COLO668 (cell line): ENCODE measurements at regions not wholly inside any gene's neighbourhood (a gene's known extent, or its start where the extent isn't known, plus 50 kb on each side); places are given as distances from the start of the nearest gene placed in this dataset.
"Not testable (repeated sequence)": the region's sequence is repeated elsewhere in the genome, so short reads cannot be mapped to it uniquely, and the experiment has no call there.

Source experiments
- DNase-seq: peaks from one replicate; lab custom pipeline; 2025; ENCODE audit not compliant: unreplicated experiment; lab: John Stamatoyannopoulos, UW

DNA sequence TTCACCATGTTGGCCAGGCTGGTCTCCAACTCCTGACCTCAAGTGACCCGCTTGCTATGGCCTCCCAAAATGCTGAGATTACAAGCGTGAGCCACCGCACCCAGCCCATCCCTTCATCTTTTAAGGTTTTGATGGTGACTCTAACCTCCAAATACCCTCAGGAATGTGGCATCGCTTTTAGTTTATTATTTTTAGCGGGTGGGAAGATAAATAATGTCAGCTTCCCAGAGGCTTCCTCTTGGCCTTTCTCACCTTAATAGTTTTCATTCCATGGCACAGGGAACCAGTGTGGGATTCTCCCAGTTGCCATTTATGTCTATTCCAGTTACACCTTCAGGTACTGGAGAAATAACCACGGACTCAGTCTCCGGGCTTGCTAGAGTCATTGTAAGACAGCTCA is 92.1 kb upstream of the LRRN2 start:
- DNase-seq, result no peak

DNA sequence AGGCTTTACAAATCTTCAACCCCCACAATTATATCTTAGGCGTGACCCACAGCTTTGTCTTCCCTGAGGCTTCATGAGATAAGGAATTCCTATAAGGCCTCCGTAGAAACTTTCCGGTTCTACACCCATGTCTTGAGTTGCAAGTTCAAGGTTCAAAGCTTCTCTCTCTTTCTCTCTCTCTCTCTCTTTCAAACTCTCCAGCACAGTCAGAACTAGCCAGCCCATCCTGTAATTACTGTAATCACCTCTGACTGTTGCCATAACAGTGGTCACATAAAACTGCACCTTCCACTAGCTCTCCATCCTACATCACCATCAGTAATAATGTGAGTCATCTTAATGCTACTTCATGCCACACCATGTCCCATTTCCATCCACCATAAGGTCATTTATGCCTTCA is 90.0 kb upstream of the NFASC start:
- DNase-seq, result no peak

DNA sequence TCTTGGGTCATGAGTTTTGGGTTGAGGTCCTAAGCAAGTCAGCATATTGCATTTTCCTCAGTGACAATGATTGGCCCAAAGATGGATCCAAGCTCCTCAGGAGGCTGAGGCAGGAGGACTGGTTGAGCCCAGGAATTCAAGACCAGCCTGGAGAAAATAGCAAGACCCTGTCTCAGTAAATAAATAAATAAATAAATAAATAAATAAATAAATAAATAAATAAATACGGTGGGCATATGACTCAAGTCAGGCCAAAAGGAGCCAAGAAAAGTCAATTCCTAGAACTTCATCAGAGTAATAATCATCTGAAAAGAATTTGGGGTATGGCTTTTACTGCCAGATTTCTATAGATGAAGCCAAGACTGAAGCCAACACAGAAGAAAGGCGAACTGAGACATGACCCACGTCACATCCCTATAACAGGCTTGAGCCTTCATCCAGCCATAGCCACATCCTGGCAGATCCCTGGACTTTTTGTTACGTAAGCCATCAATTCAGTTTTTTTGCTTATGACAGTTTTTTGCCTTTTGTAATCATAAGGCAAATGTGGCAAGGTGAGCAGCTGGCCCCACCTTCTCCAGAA is 88.5 kb upstream of the NFASC start:
- no peak for DNase-seq

DNA sequence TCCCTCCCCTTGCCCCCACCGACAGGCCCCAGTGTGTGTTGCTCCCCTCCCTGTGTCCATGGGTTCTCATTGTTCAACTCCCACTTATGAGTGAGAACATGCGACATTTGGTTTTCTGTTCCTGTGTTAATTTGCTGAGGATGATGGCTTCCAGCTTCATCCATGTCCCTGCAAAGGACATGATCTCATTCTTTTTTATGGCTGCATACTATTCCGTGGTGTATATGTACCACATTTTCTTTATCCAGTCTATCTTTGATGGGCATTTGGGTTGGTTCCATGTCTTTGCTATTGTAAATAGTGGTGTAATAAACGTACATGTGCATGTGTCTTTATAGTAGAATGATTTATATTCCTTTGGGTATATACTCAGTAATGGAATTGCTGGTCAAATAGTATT is 85.6 kb upstream of the NFASC start:
- DNase-seq, result not testable (repeated sequence)

DNA sequence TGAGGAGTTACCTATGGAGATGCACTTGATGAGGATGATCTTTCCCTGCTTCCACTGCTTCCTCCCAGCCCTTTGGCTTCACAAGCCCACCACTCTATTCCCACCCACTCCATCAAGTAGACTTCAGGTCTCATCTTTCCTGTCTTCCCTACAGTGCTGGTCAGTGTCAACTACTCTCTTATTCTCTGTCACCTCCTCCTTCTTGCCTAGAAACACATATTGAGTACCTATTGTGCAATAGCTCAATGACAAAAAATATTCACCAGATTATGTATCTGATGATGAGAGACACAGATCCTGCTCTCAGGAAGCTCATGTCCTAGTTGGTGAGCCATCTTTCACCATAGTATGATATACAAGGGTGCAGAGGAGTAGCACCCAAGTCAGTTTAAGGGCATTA is 82.2 kb upstream of the NFASC start:
- DNase-seq, result no peak

DNA sequence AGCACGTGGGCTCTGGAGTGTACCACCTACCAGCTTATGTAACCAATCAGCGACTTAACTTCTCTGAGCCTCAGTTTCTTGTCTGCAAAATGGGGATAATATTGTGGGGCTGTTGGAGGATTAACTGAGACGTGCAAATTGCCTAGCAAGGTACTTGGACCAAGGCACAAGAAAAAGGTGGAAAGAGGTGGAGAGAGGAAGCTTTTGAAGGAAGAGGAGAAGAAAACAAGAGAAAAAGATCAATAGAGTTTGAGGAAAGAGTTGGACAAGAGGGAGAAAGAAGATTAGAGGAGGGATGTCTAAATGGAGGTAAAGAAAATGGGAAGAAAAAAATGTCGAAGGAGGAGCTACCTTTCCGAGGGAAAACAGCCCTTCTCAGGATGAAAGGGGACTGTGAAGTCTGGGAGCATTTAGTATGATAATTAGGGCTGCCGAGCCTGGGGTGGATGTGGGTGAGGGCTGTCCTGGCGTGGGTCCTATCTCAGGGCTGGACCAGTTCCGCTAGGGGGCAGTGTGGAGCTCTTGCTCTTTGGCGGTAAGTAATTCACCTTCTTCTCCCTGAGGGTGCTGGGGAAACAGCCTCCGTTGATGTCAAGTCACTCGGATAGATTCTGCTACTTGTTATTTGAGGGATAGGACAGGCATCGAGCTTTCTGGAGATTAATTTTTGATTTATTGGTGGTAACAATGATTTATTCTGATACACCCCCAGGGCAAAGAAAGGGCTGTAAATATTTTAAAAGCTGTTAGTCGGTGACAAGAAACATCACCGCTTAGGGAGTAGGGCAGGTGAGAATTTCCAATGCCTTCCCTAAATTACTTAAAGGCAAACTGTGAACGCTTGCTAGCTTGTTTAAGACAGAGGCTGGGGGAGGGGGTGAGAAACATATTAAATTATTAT is 79.0 kb upstream of the NFASC start:
- DNase-seq, result peak; percentile 87

DNA sequence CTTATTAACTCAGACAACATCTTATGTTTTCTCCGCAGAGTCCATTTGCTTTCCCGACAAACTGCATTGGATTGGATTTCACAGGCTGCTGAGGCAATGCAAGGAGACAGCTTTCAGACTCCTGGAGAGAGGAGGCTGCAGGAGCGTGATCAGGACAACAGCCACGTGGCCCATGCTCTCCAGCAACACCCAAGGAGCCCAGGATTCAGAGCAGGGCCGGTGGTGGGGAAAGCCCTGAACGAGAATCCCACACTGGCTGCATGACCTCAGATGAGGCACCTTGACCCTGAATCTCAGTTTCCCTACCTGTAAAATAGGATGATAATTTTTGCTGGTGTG is 78.3 kb upstream of the NFASC start:
- DNase-seq, result no peak

DNA sequence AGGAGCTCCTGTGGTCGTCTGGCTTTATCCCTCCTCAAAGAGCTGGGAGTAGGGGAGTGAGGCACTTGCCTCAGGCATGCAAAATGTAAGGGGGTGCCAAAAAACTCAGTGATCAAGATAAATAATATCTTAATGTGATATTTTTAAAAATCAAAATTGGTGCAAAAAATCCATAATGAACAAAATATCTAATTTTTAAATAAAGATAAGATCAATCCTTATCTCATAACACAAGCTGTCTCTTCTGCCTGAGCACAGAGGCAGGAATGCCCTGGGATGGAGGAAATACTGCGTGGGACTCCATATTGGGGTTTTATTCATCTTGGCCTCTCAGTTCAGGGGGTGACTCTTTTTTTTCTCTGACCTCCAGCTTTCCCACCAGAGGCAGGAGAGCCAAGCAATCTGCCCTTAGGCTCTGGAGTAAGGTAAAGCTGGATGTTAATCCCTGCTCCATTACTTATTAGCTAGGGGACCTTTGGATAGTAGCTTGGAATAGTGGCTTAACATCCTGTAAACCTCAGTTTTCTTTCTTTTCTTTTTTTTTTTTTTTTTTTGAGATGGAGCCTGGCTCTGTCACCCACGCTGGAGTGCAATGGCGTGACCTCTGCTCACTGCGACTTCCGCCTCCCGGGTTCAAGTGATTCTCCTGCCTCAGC is 77.3 kb upstream of the NFASC start:
- no peak for DNase-seq

DNA sequence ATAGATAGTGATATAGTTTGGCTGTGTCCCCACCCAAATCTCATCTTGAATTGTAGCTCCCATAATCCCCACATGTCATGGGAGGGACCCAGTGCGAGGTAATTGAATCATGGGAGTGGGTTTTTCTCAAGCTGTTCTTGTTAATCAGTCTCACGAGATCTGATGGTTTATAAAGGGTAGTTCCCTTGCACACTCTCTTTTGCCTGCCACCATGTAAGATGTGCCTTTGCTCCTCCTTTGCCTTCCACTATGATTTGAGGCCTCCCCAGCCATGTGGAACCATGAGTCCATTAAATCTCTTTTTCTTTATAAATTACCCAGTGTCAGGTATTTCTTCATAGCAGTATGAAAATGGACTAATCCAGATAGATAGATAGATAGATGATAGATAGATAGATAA is 73.8 kb upstream of the NFASC start:
- not testable (repeated sequence) for DNase-seq

DNA sequence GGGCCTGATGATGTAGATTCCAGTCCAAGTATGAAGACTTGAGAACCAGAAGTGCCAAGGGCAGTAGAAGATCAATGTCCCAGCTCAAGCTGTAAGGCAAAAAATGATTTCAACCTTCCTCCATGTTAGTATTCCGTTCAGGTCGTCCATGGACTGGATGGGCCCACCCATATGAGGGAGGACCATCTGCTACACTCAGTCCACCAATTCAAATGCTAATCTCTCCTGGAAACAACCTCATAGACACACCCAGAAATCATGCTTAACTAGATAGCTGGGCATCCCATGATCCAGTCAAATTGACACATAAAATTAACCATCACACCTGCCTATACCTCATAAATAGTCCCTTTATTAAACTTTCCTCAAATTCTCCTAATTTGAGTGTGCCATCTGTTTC is 73.3 kb upstream of the NFASC start:
- DNase-seq, result no peak

DNA sequence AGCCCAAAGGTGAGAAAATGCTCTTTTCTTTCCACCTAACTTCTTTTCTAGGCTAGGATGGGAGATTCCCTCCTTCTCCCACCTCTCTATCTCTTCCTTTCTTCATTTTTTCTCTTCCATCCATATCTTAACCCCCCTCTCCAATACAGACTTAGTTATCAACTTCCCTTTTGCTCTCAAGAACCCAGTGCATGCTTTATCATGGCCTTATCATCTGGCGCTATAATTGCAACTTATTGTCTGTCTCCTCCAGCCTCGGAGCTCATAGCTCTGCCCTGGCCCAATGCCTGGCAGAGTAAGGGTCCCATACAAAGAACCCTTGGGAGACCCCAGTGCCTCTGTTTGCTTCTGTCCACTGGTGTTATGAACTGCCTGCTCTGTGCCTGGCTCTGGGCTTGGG is 71.0 kb upstream of the NFASC start:
- DNase-seq, result no peak

DNA sequence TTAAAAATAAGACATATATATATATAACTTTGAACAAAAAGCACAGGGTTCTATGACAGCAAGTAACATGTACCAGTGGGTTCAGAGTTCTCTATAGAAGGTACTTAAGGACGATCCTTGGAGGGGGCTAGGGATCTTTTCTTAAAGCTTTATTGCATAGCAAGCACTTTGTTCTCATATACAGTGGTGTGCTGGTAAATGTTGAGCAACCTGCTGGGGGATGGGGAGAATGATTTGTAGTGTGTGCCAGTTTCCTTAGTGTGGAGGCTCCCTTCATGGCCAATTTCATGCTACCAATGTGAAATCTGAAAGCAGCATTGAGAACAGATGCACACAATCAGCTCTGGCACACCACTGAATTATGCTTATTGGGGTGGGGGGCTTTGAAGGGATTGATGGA is 69.5 kb upstream of the NFASC start:
- DNase-seq, result no peak

DNA sequence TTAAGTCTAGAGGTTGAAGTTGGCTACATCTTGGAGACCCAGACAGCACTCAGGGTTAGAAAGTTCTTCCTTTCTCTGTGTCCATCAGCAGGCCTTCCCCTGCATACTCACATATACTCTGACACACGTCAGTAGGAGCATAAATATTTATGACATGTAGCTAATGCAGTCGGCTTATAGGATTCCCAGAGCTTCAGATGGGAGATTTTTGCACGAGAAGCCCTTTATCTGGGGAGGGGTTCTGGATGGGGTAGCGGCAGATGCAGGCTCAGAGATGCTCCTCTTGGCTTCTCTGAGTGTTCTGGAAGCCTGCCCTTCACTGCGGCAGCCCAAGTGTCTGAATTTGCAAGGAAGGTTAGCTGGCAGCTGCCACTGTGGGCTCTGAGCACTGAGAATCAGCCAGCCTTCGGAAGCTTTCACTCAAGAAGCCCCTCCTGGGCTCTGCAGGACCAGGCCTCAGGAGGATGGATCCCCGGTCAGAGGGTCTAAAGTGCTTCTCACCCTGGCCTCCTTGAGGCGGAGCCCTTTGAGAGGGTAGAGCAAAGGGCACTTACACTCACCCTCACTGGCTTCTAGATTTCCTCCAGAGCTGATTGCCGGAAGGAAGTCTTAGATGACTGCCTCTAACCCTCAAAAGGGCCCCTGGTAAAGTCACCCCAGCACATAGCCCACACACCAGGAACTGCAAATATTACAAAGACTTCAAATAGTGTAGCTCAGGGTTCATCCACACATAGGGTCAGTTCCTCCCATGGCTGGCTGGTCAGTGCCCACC is 68.1 kb upstream of the NFASC start:
- no peak for DNase-seq

DNA sequence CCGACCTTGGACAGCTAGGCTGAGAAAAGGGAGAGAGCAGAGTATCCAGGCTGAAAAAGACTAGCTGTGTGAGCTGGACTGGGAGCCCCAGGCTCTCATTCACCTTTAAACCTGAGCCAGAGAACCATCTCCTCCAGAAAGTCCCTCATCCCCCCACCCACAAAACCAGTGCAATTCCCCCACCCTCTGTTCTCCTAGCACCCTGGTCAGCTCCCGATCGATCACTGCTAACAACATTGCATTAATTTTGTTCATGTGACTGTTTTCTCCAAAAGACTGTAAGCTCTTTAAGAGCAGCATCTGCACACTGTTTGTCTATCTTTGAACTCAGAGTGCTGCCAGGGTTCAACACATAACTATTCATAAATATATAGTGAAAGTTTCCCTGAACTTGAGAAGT is 67.1 kb upstream of the NFASC start:
- no peak for DNase-seq

DNA sequence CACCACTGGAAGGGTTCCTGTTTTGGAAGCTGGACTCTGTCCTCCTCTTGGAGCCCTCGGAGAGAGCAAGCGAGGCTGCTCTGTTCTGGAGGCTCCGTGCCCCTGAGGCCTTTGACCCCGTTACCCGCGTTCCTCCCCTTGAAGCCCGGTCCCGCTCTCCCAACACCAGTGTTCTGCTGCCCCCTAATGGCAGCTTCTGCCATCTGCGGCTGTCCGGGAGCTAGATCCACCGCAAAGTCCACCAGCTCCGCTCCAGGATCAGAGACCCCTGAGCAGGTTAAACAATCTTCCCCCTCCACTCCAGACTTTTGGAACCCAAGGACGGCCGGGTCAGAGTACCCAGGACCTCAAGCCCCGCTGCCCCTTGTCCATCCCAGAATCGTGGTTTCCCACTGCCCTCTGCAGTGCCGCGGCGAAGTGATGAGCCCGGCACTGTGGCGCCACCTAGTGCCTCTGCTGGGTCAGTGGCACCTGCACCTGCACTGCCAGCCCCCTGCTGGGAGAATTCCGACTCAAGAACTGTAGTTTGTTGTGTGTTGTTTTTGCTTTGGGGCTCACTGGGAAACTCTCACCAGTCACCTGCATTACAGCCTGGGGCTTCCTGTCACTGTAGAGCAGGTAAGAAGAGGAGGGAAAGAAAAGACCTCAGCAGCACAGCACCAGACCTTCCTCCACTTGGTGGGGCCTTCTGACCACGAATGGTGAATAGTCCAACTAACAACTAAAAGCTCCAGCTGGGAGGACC is 63.5 kb upstream of the NFASC start:
- DNase-seq, result peak; percentile 89

DNA sequence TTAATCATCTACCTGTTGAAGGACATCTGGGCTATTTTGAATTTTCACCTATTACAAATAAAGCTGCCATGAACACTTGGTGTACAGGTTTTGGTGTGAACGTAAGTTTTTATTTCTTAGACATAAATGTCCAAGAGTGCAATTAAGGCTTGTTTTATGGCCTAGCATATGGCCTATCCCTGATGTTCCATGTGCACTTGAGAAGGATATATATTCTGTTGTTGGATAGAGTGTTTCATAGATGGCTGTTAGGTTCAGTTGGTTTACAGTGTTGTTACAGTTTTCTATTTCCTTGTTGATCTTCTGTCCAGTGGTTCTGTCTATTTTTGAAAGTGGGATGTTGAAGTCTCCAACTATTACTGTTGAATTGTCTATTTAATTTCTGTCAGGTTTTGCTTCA is 61.2 kb upstream of the NFASC start:
- DNase-seq, result no peak

DNA sequence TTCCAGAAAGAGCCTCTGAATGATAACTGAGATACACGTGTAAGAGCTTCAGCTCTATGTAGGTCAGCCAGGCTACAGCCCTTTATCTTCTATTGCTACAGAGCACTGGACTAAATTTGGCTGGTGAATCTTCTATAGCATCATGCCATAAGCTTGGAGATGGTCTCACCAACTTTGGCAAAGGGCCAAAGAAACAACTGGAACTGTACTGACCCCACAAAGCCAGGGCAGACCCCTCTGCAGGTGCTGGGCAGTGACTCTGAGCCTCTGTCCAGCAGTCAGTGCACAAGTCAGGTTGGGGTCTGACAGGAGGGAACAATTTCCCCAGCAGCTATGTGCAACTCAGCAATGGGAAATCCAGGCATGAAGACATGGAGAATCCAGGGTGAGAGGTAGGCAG is 57.8 kb upstream of the NFASC start:
- DNase-seq, result no peak

DNA sequence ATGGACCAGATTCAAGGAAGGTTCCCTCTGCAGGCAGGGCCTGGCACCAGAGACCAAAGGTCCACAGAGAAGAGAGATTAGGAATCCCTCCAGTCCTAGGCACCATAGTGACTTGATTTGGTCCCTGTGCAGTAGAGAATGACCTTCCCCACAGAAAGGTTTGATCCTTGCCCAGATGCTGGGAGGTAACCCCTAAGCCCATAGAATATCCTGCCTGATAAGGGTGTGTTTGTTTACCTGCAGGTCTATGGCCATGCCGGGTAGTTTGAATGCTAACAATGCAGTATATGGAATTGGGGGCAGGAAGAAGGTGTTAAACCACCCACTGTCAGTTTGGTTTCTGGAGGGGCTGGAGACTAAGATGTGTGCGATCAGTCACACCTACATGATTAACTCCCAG is 57.1 kb upstream of the NFASC start:
- DNase-seq, result no peak

DNA sequence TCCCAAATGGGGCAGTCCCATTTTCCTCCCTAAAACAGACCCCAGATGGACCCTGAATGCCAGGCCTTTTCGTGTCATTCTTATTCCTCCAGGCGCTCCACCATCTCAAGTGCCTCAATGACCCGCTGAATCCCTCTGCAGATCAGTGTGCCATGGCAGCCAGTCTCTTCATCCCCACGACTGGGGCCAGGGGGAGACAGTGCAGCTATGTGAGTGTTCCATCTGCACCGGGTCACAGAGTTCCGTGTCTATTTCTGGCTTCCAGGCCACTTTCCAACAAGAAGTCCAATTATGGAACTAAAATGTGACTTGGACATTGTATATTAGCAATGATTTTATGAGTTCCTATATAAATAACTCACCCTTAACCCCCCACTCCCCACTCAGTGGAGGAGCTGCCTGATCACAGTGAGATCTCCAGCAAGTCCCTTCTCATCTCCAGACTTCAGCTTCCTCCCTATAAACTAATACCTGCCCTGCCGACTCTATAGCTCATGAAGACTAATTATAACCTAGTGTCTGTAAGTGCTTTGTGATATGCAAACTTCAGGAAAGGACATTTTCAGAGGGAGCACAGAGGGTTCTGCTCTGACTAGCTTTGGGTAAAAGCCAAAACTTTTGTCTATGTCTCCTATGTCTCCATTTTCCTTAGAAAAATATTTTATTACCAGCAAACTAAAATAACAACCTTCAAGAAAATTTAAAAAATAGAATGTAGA is 56.3 kb upstream of the NFASC start:
- DNase-seq, result no peak

DNA sequence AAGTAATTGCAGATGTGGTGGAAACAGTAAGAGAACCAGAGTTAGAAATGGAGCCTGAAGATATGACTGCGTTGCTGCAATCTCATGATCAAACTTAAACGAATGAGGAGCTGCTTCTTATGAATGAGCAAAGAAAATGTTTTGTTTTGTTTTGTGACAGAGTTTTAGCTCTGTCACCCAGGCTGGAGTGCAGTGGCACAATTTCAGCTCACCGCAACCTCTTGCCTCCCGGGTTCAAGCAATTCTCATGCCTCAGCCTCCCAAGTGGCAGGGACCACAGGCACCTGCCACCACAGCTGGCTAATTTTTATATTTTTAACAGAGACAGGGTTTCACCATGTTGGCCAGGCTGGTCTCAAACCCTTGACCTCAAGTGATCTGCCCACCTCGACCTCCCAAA is 53.3 kb upstream of the NFASC start:
- no peak for DNase-seq
